A549 (cell line): ENCODE measurements at regions not wholly inside any gene's neighbourhood (a gene's known extent, or its start where the extent isn't known, plus 50 kb on each side); places are given as distances from the start of the nearest gene placed in this dataset.

Experiments
- ATAC-seq, 2 experiments: fragments of 200-7000 bp in 1 of 2; fragments of >200 bp in 1 of 2; cut with Nextera tagmentation in 1 of 2; cut with Tn5 transposase in 1 of 2; 3 replicates each; pipeline versions ENCODE4 v1.8.0 to v1.9.1; 2018 to 2020; ENCODE audit warnings: mild to moderate bottlenecking in 1 of 2, moderate library complexity in 1 of 2
- CTCF ChIA-PET: fragments of 300-600 bp; sonication (Branson Sonifier 250); formaldehyde crosslinking; extraction: SDS; loops from one replicate; lab custom pipeline; 2021; ENCODE audit warnings: antibody characterized with exemption, inconsistent platforms; lab: Yijun Ruan, JAX
- POLR2A ChIA-PET: fragments of 350-600 bp; formaldehyde crosslinking; extraction: SDS; loops from one replicate; lab custom pipeline; 2021; ENCODE audit warnings: antibody characterized with exemption, inconsistent platforms; lab: Yijun Ruan, JAX
- DNase-seq, 2 experiments: peaks; one replicate each; pipeline versions ENCODE4 v3.0.0 to v3.0.0-alpha.2; 2011 to 2016; ENCODE audit warnings: low read depth in 1 of 2, low spot score in 1 of 2
- FAIRE-seq: peaks from 2 replicates; lab custom pipeline; 2011; peaks lifted over from hg19 to GRCh38; lab: Jason Lieb, UNC
- H3K27ac ChIP-seq, 2 experiments: fragments of >200 bp; sonication (Bioruptor Twin); formaldehyde crosslinking; 3 replicates each; pipeline ENCODE4 v1.5.1; 2016 to 2017
- H3K4me1 ChIP-seq: fragments of >200 bp; sonication (Bioruptor Twin); formaldehyde crosslinking; 3 replicates; pipeline ENCODE4 v1.6.1; 2016
- H3K4me2 ChIP-seq: fragments of >200 bp; sonication (Bioruptor Twin); formaldehyde crosslinking; 3 replicates; pipeline ENCODE4 v1.6.1; 2016
- H3K4me3 ChIP-seq: fragments of >200 bp; sonication (Bioruptor Twin); formaldehyde crosslinking; 3 replicates; pipeline ENCODE4 v1.5.1; 2016
- H3K9me3 ChIP-seq: fragments of >200 bp; sonication (Bioruptor Twin); formaldehyde crosslinking; 3 replicates; pipeline ENCODE4 v1.6.1; 2016
- CBX8 ChIP-seq: fragments of 200-600 bp; sonication (generic); IDR thresholded peaks from 2 replicates; pipeline ENCODE4 v1.6.1; 2016
- EHF ChIP-seq: fragments of 250-450 bp; sonication (Bioruptor Pico); IDR thresholded peaks from 2 replicates; pipeline ENCODE4 v1.5.0; 2020; ENCODE audit warnings: mild to moderate bottlenecking
- EP300 ChIP-seq, 2 experiments: fragments of >200 bp; sonication (Bioruptor Twin); formaldehyde crosslinking; IDR thresholded peaks; 2 replicates in 1 of 2; 3 replicates in 1 of 2; pipeline ENCODE4 v1.6.1; 2016 to 2017
- ESRRA ChIP-seq: fragments of 150-350 bp; IDR thresholded peaks from 2 replicates; pipeline ENCODE4 v1.6.1; 2014; ENCODE audit warnings: mild to moderate bottlenecking, low read length, borderline replicate concordance
- FOXS1 ChIP-seq: fragments of 250-450 bp; sonication (Bioruptor Pico); IDR thresholded peaks from 2 replicates; pipeline ENCODE4 v1.5.0; 2020; ENCODE audit warnings: mild to moderate bottlenecking, moderate library complexity
- GATA3 ChIP-seq: IDR thresholded peaks from 2 replicates; pipeline ENCODE4 v1.6.1; 2012; ENCODE audit warnings: borderline replicate concordance
- MYC ChIP-seq: IDR thresholded peaks from 2 replicates; pipeline ENCODE4 v1.6.1; 2012; ENCODE audit warnings: mild to moderate bottlenecking, inconsistent platforms, low read length, improper control_type of control experiment, borderline replicate concordance
- NFE2L2 ChIP-seq: fragments of 150-350 bp; conservative IDR thresholded peaks from 2 replicates; pipeline ENCODE4 v1.6.1; 2014; ENCODE audit warnings: low read length
- POLR2A ChIP-seq: IDR thresholded peaks from 2 replicates; pipeline ENCODE4 v1.6.1; 2012; ENCODE audit warnings: mild to moderate bottlenecking, low read length
- RCOR1 ChIP-seq: fragments of 150-350 bp; IDR thresholded peaks from 2 replicates; pipeline ENCODE4 v1.6.1; 2014; ENCODE audit warnings: antibody characterized with exemption, low read length, low read depth
- SREBF2 ChIP-seq: fragments of 450-650 bp; IDR thresholded peaks from 2 replicates; pipeline ENCODE4 v1.6.1; 2014; ENCODE audit warnings: mild to moderate bottlenecking, moderate library complexity
- TP53 ChIP-seq: fragments of 250-450 bp; sonication (Bioruptor Pico); IDR thresholded peaks from 2 replicates; pipeline ENCODE4 v1.5.0; 2021; ENCODE audit warnings: mild to moderate bottlenecking, moderate library complexity
- ZSCAN20 ChIP-seq: fragments of 250-450 bp; sonication (Bioruptor Pico); IDR thresholded peaks from 2 replicates; pipeline ENCODE4 v1.8.0; 2022; ENCODE audit warnings: mild to moderate bottlenecking, moderate library complexity
- WGBS: methylation state at CpG from one replicate; pipeline ENCODE4 v1.1.6; 2017; ENCODE audit errors: missing lambda C conversion rate; 5-methylcytosine and 5-hydroxymethylcytosine counted together
- TF ChIP-seq, protein P1 (sequence below): fragments of >200 bp; sonication (Bioruptor Twin); formaldehyde crosslinking; IDR thresholded peaks from 3 replicates; pipeline ENCODE4 v1.5.1; 2016
- TF ChIP-seq, protein P2 (sequence below): fragments of 250-450 bp; sonication (Bioruptor Pico); IDR thresholded peaks from 2 replicates; pipeline ENCODE4 v1.5.0; 2021; ENCODE audit warnings: mild to moderate bottlenecking, moderate library complexity, borderline replicate concordance
- TF ChIP-seq, protein P3 (sequence below): fragments of 450-650 bp; IDR thresholded peaks from 2 replicates; pipeline ENCODE4 v1.6.1; 2014; ENCODE audit warnings: antibody characterized with exemption
- TF ChIP-seq, protein P4 (sequence below): IDR thresholded peaks from 2 replicates; pipeline ENCODE4 v1.6.1; 2012
- TF ChIP-seq, protein P5 (sequence below): fragments of 250-450 bp; sonication (Bioruptor Pico); IDR thresholded peaks from 2 replicates; pipeline ENCODE4 v1.5.0; 2020; ENCODE audit warnings: low read depth, mild to moderate bottlenecking, moderate library complexity

DNA sequence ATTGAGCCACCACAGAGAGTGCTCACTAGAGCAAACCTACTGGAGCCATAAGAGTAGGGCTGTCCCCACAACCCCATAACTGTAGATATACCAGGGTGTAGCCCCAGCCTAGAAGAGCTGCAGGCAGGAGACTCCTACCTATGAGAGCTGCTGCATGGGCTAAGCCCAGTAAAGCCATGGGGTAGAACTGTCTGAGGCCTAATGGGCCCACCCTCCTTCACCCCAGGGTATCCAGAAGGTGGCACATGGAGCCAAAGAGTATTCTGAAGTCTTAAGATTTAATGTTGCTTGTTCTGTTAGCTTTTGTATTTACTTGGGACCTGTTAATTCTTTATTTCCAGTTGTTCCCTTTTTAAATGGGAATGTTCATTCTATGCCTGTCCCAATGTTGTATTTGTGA lies 1193.7 kb upstream of the ADGRL2 start:
- FAIRE-seq (no peak), ATAC-seq (no peak), DNase-seq (no peak)
- TF ChIP-seq, protein P1, sequence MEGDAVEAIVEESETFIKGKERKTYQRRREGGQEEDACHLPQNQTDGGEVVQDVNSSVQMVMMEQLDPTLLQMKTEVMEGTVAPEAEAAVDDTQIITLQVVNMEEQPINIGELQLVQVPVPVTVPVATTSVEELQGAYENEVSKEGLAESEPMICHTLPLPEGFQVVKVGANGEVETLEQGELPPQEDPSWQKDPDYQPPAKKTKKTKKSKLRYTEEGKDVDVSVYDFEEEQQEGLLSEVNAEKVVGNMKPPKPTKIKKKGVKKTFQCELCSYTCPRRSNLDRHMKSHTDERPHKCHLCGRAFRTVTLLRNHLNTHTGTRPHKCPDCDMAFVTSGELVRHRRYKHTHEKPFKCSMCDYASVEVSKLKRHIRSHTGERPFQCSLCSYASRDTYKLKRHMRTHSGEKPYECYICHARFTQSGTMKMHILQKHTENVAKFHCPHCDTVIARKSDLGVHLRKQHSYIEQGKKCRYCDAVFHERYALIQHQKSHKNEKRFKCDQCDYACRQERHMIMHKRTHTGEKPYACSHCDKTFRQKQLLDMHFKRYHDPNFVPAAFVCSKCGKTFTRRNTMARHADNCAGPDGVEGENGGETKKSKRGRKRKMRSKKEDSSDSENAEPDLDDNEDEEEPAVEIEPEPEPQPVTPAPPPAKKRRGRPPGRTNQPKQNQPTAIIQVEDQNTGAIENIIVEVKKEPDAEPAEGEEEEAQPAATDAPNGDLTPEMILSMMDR = no peak
- TF ChIP-seq, protein P2, sequence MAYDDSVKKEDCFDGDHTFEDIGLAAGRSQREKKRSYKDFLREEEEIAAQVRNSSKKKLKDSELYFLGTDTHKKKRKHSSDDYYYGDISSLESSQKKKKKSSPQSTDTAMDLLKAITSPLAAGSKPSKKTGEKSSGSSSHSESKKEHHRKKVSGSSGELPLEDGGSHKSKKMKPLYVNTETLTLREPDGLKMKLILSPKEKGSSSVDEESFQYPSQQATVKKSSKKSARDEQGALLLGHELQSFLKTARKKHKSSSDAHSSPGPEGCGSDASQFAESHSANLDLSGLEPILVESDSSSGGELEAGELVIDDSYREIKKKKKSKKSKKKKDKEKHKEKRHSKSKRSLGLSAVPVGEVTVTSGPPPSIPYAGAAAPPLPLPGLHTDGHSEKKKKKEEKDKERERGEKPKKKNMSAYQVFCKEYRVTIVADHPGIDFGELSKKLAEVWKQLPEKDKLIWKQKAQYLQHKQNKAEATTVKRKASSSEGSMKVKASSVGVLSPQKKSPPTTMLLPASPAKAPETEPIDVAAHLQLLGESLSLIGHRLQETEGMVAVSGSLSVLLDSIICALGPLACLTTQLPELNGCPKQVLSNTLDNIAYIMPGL (CRISPR knock-in tag) = no peak
- TF ChIP-seq SREBF2 = no peak
- TF ChIP-seq TP53 (CRISPR knock-in tag) = no peak
- TF ChIP-seq, protein P3, sequence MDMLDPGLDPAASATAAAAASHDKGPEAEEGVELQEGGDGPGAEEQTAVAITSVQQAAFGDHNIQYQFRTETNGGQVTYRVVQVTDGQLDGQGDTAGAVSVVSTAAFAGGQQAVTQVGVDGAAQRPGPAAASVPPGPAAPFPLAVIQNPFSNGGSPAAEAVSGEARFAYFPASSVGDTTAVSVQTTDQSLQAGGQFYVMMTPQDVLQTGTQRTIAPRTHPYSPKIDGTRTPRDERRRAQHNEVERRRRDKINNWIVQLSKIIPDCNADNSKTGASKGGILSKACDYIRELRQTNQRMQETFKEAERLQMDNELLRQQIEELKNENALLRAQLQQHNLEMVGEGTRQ = no peak
- TF ChIP-seq, protein P4, sequence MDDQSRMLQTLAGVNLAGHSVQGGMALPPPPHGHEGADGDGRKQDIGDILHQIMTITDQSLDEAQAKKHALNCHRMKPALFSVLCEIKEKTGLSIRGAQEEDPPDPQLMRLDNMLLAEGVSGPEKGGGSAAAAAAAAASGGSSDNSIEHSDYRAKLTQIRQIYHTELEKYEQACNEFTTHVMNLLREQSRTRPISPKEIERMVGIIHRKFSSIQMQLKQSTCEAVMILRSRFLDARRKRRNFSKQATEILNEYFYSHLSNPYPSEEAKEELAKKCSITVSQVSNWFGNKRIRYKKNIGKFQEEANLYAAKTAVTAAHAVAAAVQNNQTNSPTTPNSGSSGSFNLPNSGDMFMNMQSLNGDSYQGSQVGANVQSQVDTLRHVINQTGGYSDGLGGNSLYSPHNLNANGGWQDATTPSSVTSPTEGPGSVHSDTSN = no peak
- H3K9me3 ChIP-seq = no peaks in the 10 kb centered on the region
- H3K4me1 ChIP-seq = no peaks in the 10 kb centered on the region
- ChIA-PET POLR2A (no interaction called here), CTCF (no interaction called here)
- no peak overlapping the region for H3K4me3 ChIP-seq
- no peak overlapping the region for H3K4me2 ChIP-seq
- H3K27ac ChIP-seq = no peak overlapping the region

DNA sequence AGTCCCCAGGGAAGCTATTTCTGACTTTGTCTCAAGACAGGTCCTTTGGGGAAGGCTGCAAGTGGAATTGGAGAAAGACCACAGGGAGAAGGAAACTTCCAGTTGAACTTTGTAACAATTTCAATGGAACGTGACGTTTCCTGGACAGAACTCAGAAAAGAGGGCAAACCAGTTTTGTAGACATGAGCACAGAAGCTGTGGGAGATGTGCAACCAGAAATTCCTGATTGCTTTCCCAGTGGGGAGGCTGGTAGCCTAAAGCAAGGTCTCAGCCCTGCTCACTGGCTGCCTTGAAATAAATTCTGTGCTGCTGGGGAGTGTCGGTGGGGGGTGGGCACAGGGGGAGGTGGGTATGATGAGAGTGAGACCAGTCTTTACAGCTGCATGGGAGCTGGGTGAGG lies 1206.7 kb upstream of the ADGRL2 start:
- no peaks in the 10 kb centered on the region; the same call in 2 of the 3 replicates for H3K9me3 ChIP-seq
- ChIA-PET CTCF (no interaction called here), POLR2A (no interaction called here)
- no peaks in the 10 kb centered on the region for H3K4me1 ChIP-seq
- DNase-seq = no peak
- H3K4me2 ChIP-seq = no peak overlapping the region
- no peak for ATAC-seq
- no peak overlapping the region for H3K27ac ChIP-seq
- WGBS = 27% methylated on average over 3 of the region's 3 CpGs
- TF ChIP-seq EHF (CRISPR knock-in tag) (no peak), EP300 (IDR thresholded peaks at IDR 0.05) (no peak), NFE2L2 (no peak), POLR2A (no peak), FOXS1 (CRISPR knock-in tag) (no peak), CBX8 (no peak), ESRRA (no peak), RCOR1 (no peak), ZSCAN20 (CRISPR knock-in tag) (no peak), MYC (no peak), GATA3 (no peak)
- TF ChIP-seq, protein P2 (CRISPR knock-in tag) = no peak
- TF ChIP-seq, protein P1 = no peak
- TF ChIP-seq, protein P5, sequence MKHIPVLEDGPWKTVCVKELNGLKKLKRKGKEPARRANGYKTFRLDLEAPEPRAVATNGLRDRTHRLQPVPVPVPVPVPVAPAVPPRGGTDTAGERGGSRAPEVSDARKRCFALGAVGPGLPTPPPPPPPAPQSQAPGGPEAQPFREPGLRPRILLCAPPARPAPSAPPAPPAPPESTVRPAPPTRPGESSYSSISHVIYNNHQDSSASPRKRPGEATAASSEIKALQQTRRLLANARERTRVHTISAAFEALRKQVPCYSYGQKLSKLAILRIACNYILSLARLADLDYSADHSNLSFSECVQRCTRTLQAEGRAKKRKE (CRISPR knock-in tag) = no peak
- TF ChIP-seq, all 56 proteins: peak for 0
- FAIRE-seq = no peak
- no peak overlapping the region for H3K4me3 ChIP-seq
